ENCODE measurements at regions not wholly inside any gene's neighbourhood (a gene's known extent, or its start where the extent isn't known, plus 50 kb on each side); places are given as distances from the start of the nearest gene placed in this dataset.

- FAIRE-seq (no peak), DNase-seq (ENCODE audit: low spot score) (no peak), ATAC-seq (no peak)
- Histone ChIP-seq H2AFZ (ENCODE audit: low read length) (no peak overlapping the region), H3K27me3 (ENCODE audit: control insufficient read depth in 1 of 2, insufficient read depth in 2 of 2, low read length in 2 of 2) (no peaks in the 10 kb centered on the region), H3K27ac (ENCODE audit: extremely low read length, insufficient read depth, low read length) (no peak overlapping the region), H3K4me3 (replicated peaks in 1 of 3; ENCODE audit: insufficient read depth in 1 of 3, low read depth in 2 of 3, low read length in 3 of 3) (no peak overlapping the region), H3K4me1 (ENCODE audit: insufficient read depth, low read length) (no peaks in the 10 kb centered on the region), H3K36me3 (replicated peaks in 1 of 2; ENCODE audit: control insufficient read depth in 1 of 2, insufficient read depth in 2 of 2, low read length in 2 of 2) (no peaks in the 10 kb centered on the region), H3K4me2 (ENCODE audit: low read depth, low read length) (no peak overlapping the region), H4K20me1 (ENCODE audit: insufficient read depth, low read length) (no peaks in the 10 kb centered on the region), H3K9me3 (ENCODE audit: low read length) (peaks cover 17% of the 10 kb centered on the region), H3K79me2 (ENCODE audit: insufficient read depth, low read length) (no peaks in the 10 kb centered on the region), H3K9ac (ENCODE audit: insufficient read depth, low read depth, low read length) (no peak overlapping the region)
- no TSS peak for BruUV-seq (replicated peaks)
- no peak for TF ChIP-seq ZBTB10 (CRISPR knock-in tag; IDR thresholded peaks at IDR 0.05; ENCODE audit: borderline replicate concordance)
- TF ChIP-seq KAT8 (CRISPR knock-in tag; IDR thresholded peaks at IDR 0.05) = no peak
- no peak for TF ChIP-seq SNAI1 (CRISPR knock-in tag; IDR thresholded peaks at IDR 0.05; ENCODE audit: borderline replicate concordance)
- TF ChIP-seq TAF15 (IDR thresholded peaks at IDR 0.05; ENCODE audit: low read depth, low read length, poor library complexity, severe bottlenecking) = no peak
- no peak for TF ChIP-seq FIP1L1 (IDR thresholded peaks at IDR 0.05; ENCODE audit: borderline replicate concordance, insufficient read depth, low read depth, low read length)
- no peak for TF ChIP-seq ZNF235 (CRISPR knock-in tag; IDR thresholded peaks at IDR 0.05; ENCODE audit: borderline replicate concordance)
- TF ChIP-seq SUZ12 (IDR thresholded peaks at IDR 0.05; ENCODE audit: low read depth, low read length) = no peak
- in situ Hi-C loops (cut with HindIII; ENCODE audit: extremely low pct_ligation_motif_present, low pct_unique_long_range_greater_than_20kb) = no loop called here
- WGBS (ENCODE audit: low lambda C conversion rate) = 2% methylated on average over 2 of the region's 2 CpGs
- CTCF ChIA-PET (ENCODE audit: low intra/inter-chr PET ratio, low total read pairs) = no interaction called here
- intact Hi-C loops (cut with micrococcal nuclease; ENCODE audit: unreplicated experiment) = no loop called here
- POLR2A ChIA-PET = no interaction called here
These were observed 442.6 kb upstream of the LRATD1 start for GRCh38 chr2:14189929-14190328.

Measured in HepG2 (cell line).